ENCODE measurements at regions not wholly inside any gene's neighbourhood (a gene's known extent, or its start where the extent isn't known, plus 50 kb on each side); places are given as distances from the start of the nearest gene placed in this dataset.
A peak's percentile ranks its signal among the peaks of the same experiment; 100 is the strongest.

DNA sequence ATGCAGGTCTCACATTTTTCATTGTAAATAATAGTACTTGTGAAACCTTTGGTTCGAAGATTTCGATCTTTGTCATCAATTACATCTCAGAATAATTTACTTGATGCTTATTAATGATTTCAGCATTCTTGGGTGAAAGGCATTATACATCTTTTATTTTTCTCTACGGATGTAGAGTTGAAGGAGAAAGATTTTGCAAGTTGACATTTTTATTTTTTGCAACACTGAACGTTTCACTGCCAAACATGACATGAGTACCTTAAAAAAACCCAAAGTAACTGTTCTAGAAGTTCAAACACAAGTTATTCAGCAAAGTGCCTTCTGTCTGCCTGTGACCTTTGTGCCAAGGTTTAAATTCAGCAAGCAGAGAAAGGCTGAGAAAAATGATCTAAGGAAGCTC lies 97.3 kb upstream of the SGK1 start:
- H2AFZ ChIP-seq = peak overlapping the region; percentile 63
- TF ChIP-seq, protein P1, sequence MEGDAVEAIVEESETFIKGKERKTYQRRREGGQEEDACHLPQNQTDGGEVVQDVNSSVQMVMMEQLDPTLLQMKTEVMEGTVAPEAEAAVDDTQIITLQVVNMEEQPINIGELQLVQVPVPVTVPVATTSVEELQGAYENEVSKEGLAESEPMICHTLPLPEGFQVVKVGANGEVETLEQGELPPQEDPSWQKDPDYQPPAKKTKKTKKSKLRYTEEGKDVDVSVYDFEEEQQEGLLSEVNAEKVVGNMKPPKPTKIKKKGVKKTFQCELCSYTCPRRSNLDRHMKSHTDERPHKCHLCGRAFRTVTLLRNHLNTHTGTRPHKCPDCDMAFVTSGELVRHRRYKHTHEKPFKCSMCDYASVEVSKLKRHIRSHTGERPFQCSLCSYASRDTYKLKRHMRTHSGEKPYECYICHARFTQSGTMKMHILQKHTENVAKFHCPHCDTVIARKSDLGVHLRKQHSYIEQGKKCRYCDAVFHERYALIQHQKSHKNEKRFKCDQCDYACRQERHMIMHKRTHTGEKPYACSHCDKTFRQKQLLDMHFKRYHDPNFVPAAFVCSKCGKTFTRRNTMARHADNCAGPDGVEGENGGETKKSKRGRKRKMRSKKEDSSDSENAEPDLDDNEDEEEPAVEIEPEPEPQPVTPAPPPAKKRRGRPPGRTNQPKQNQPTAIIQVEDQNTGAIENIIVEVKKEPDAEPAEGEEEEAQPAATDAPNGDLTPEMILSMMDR (IDR thresholded peaks at IDR 0.05) = no peak
- no peaks in the 10 kb centered on the region for H3K9me3 ChIP-seq (ENCODE audit: control insufficient read depth, low read length)
- H3K4me3 ChIP-seq (ENCODE audit: low read depth, low read length) = no peak overlapping the region
- H3K4me1 ChIP-seq = peaks cover 31% of the 10 kb centered on the region
- peak overlapping the region; percentile 62 for H3K27ac ChIP-seq
- H3K4me2 ChIP-seq (ENCODE audit: low read length) = peak overlapping the region; percentile 23
- no peak overlapping the region for H3K9ac ChIP-seq
- H3K79me2 ChIP-seq = no peaks in the 10 kb centered on the region
- no peaks in the 10 kb centered on the region for H3K27me3 ChIP-seq (ENCODE audit: control insufficient read depth, insufficient read depth, low read length)
- no peaks in the 10 kb centered on the region for H3K36me3 ChIP-seq (ENCODE audit: control insufficient read depth, insufficient read depth, low read length)

GRCh38 chr6:134414793-134415192 lies 96.9 kb upstream of the SGK1 start:
- Histone ChIP-seq H3K4me1 (peaks cover 34% of the 10 kb centered on the region), H3K36me3 (ENCODE audit: control insufficient read depth, insufficient read depth, low read length) (no peaks in the 10 kb centered on the region), H3K27me3 (ENCODE audit: control insufficient read depth, insufficient read depth, low read length) (no peaks in the 10 kb centered on the region), H3K9ac (no peak overlapping the region), H3K4me2 (ENCODE audit: low read length) (no peak overlapping the region), H3K4me3 (ENCODE audit: low read depth, low read length) (no peak overlapping the region), H3K9me3 (ENCODE audit: control insufficient read depth, low read length) (no peaks in the 10 kb centered on the region), H3K27ac (peak overlapping the region; percentile 62), H3K79me2 (no peaks in the 10 kb centered on the region), H2AFZ (peak overlapping the region; percentile 63)
- TF ChIP-seq, protein P1 (IDR thresholded peaks at IDR 0.05) = no peak

DNA sequence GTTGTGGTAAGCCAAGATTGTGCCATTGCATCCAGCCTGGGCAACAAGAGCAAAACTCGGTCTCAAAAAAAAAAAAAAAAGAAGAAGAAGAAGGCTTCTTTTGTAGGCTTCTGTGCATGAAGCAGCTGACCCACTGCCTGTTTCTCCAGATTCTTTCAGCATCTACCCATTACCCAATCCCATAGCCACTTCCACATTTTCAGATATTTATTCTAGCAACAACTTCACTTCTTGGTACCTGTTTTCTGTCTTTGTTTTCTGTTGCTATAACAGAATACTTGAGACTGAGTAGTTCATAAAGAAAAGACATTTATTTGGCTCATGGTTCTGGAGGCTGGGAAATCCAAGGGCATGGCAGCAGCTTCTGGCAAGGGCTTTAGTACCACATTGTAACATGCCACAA lies 95.3 kb upstream of the SGK1 start:
- TF ChIP-seq, protein P1 (IDR thresholded peaks at IDR 0.05) = no peak
- Histone ChIP-seq H3K4me1 (peaks cover 40% of the 10 kb centered on the region), H3K79me2 (no peaks in the 10 kb centered on the region), H3K4me2 (ENCODE audit: low read length) (no peak overlapping the region), H3K9me3 (ENCODE audit: control insufficient read depth, low read length) (no peaks in the 10 kb centered on the region), H3K36me3 (ENCODE audit: control insufficient read depth, insufficient read depth, low read length) (no peaks in the 10 kb centered on the region), H2AFZ (no peak overlapping the region), H3K27me3 (ENCODE audit: control insufficient read depth, insufficient read depth, low read length) (no peaks in the 10 kb centered on the region), H3K4me3 (ENCODE audit: low read depth, low read length) (no peak overlapping the region), H3K9ac (no peak overlapping the region), H3K27ac (no peak overlapping the region)

- Histone ChIP-seq H3K4me1 (peaks cover 34% of the 10 kb centered on the region), H3K9ac (no peak overlapping the region), H3K4me2 (ENCODE audit: low read length) (no peak overlapping the region), H3K79me2 (no peaks in the 10 kb centered on the region), H2AFZ (peak overlapping the region; percentile 52), H3K27ac (peak overlapping the region; percentile 26), H3K36me3 (ENCODE audit: control insufficient read depth, insufficient read depth, low read length) (no peaks in the 10 kb centered on the region), H3K9me3 (ENCODE audit: control insufficient read depth, low read length) (no peaks in the 10 kb centered on the region), H3K27me3 (ENCODE audit: control insufficient read depth, insufficient read depth, low read length) (no peaks in the 10 kb centered on the region), H3K4me3 (ENCODE audit: low read depth, low read length) (no peak overlapping the region)
- TF ChIP-seq, protein P1 (IDR thresholded peaks at IDR 0.05) = no peak
These were observed 92.6 kb upstream of the SGK1 start for GRCh38 chr6:134410541-134410940.

DNA sequence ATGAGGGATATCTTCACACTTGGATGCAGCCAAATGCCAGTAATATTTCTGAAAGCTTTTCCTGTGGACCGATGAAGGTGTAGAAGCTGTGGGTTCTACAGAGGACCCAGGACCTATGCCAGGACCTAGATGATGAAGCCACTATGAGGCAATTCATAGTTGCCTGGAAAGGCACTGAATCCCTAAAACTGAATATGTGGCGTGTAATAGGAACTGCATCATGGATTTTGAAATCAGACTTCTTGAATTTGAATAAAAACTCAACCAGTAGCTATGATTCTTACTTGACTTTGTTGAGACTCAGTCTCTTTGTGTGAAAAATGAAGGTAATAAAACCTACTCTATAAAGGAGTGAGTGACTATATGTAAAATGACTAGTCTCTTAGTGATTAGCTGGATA lies 89.9 kb upstream of the SGK1 start:
- peaks cover 20% of the 10 kb centered on the region for H3K4me1 ChIP-seq
- no peak overlapping the region for H3K9ac ChIP-seq
- H3K27me3 ChIP-seq (ENCODE audit: control insufficient read depth, insufficient read depth, low read length) = no peaks in the 10 kb centered on the region
- H3K36me3 ChIP-seq (ENCODE audit: control insufficient read depth, insufficient read depth, low read length) = no peaks in the 10 kb centered on the region
- TF ChIP-seq, protein P1 (IDR thresholded peaks at IDR 0.05) = no peak
- no peaks in the 10 kb centered on the region for H3K79me2 ChIP-seq
- H3K27ac ChIP-seq = peak overlapping the region; percentile 54
- H3K9me3 ChIP-seq (ENCODE audit: control insufficient read depth, low read length) = no peaks in the 10 kb centered on the region
- H3K4me2 ChIP-seq (ENCODE audit: low read length) = no peak overlapping the region
- H3K4me3 ChIP-seq (ENCODE audit: low read depth, low read length) = no peak overlapping the region
- H2AFZ ChIP-seq = no peak overlapping the region
